Fibroblast of lung (primary cell): ENCODE measurements at regions not wholly inside any gene's neighbourhood (a gene's known extent, or its start where the extent isn't known, plus 50 kb on each side); places are given as distances from the start of the nearest gene placed in this dataset.

ENCODE experiments used
- DNase-seq, 2 donors: peaks; one replicate each; pipeline versions ENCODE4 v3.0.0 to v3.0.0-alpha.2; 2010; ENCODE audit warnings: low read depth in 2 of 2
- H2AFZ ChIP-seq: 2 replicates; pipeline ENCODE4 v1.5.1; 2012; ENCODE audit warnings: low read length, control low read depth, inconsistent platforms
- H3K27ac ChIP-seq: 2 replicates; pipeline ENCODE4 v1.5.1; 2011; ENCODE audit warnings: low read length, control low read depth; ENCODE audit not compliant: insufficient read depth
- H3K27me3 ChIP-seq: 2 replicates; pipeline ENCODE4 v1.5.1; 2011; ENCODE audit warnings: mild to moderate bottlenecking, low read length; ENCODE audit not compliant: control insufficient read depth, insufficient read depth
- H3K36me3 ChIP-seq: 2 replicates; pipeline ENCODE4 v1.5.1; 2011; ENCODE audit warnings: low read length; ENCODE audit not compliant: control insufficient read depth, insufficient read depth
- H3K4me1 ChIP-seq: 2 replicates; pipeline ENCODE4 v1.5.1; 2011; ENCODE audit warnings: low read length; ENCODE audit not compliant: control insufficient read depth, insufficient read depth; ENCODE audit errors: extremely low read depth
- H3K4me2 ChIP-seq: 2 replicates; pipeline ENCODE4 v1.5.1; 2011; ENCODE audit warnings: low read length, control low read depth; ENCODE audit not compliant: insufficient read depth; ENCODE audit errors: extremely low read depth
- H3K4me3 ChIP-seq, 4 experiments: fragments of 200-600 bp in 1 of 4; sonication (generic) in 1 of 4; replicated peaks in 1 of 4; 2 replicates each; pipeline ENCODE4 v1.5.1; 2011 to 2016; ENCODE audit warnings: low read length in 4 of 4, low read depth in 3 of 4, mild to moderate bottlenecking in 3 of 4, control low read depth in 2 of 4, inconsistent platforms in 1 of 4, mixed read lengths in 1 of 4; ENCODE audit not compliant: insufficient read depth in 1 of 4; ENCODE audit errors: control extremely low read depth in 1 of 4
- H3K79me2 ChIP-seq: 2 replicates; pipeline ENCODE4 v1.5.1; 2012; ENCODE audit warnings: mild to moderate bottlenecking, low read length, inconsistent platforms; ENCODE audit not compliant: control insufficient read depth, insufficient read depth
- H3K9ac ChIP-seq: 2 replicates; pipeline ENCODE4 v1.5.1; 2011; ENCODE audit warnings: mild to moderate bottlenecking, low read length, control low read depth; ENCODE audit not compliant: insufficient read depth
- H3K9me3 ChIP-seq: 2 replicates; pipeline ENCODE4 v1.5.1; 2012; ENCODE audit warnings: low read depth, low read length; ENCODE audit not compliant: control insufficient read depth, insufficient read depth
- H4K20me1 ChIP-seq: 2 replicates; pipeline ENCODE4 v1.5.1; 2011; ENCODE audit warnings: low read length; ENCODE audit not compliant: control insufficient read depth, insufficient read depth; ENCODE audit errors: extremely low read depth
- EZH2 ChIP-seq: IDR thresholded peaks from 2 replicates; pipeline ENCODE4 v1.5.1; 2012; ENCODE audit warnings: low read length, control low read depth, mild to moderate bottlenecking; ENCODE audit errors: missing control alignments
- TF ChIP-seq, protein P1 (sequence below), 2 donors: IDR thresholded peaks in 1 of 2; conservative IDR thresholded peaks in 1 of 2; 1 replicate in 1 of 2; 2 replicates in 1 of 2; pipeline ENCODE4 v1.5.1; 2011 to 2012; ENCODE audit warnings: low read length in 2 of 2, control low read depth in 1 of 2, inconsistent platforms in 1 of 2, low read depth in 1 of 2, mild to moderate bottlenecking in 1 of 2

DNA sequence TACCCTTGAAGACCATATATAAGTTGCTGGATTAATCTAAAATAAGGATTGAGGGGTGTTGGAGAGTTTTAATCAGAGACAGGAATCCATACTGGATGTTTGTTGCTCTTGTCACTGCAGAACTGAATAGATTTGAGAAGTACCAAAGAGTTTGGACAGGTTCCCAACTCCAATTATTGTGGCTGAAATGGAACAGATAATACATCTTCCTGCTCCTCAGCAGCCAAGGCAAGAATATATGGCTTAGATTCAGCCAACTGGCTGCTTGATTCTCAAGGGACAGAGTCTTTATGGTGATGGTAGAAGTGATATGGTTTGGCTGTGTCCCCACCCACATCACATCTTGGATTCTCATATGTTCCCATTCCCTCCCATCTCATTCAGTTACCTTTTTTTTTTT lies 97.0 kb upstream of the PDHA2 start:
- no peaks in the 10 kb centered on the region for H3K27me3 ChIP-seq
- no peaks in the 10 kb centered on the region for H3K36me3 ChIP-seq
- no peaks in the 10 kb centered on the region for H3K9me3 ChIP-seq
- no peak overlapping the region for H3K9ac ChIP-seq
- no peak overlapping the region for H2AFZ ChIP-seq
- no peaks in the 10 kb centered on the region for H4K20me1 ChIP-seq
- no peaks in the 10 kb centered on the region for H3K4me1 ChIP-seq
- DNase-seq: peak in 1 of 2 donors; percentile 25
- no peak overlapping the region for H3K4me3 ChIP-seq
- H3K4me2 ChIP-seq: no peak overlapping the region
- H3K79me2 ChIP-seq: no peaks in the 10 kb centered on the region
- H3K27ac ChIP-seq: no peak overlapping the region
- TF ChIP-seq, protein P1, sequence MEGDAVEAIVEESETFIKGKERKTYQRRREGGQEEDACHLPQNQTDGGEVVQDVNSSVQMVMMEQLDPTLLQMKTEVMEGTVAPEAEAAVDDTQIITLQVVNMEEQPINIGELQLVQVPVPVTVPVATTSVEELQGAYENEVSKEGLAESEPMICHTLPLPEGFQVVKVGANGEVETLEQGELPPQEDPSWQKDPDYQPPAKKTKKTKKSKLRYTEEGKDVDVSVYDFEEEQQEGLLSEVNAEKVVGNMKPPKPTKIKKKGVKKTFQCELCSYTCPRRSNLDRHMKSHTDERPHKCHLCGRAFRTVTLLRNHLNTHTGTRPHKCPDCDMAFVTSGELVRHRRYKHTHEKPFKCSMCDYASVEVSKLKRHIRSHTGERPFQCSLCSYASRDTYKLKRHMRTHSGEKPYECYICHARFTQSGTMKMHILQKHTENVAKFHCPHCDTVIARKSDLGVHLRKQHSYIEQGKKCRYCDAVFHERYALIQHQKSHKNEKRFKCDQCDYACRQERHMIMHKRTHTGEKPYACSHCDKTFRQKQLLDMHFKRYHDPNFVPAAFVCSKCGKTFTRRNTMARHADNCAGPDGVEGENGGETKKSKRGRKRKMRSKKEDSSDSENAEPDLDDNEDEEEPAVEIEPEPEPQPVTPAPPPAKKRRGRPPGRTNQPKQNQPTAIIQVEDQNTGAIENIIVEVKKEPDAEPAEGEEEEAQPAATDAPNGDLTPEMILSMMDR (conservative IDR thresholded peaks at IDR 0.05 in 1 of 2, IDR thresholded peaks at IDR 0.05 in 1 of 2; ENCODE audit: low read depth in 1 of 2, low read length in 2 of 2): no peak
- no peak for TF ChIP-seq EZH2

DNA sequence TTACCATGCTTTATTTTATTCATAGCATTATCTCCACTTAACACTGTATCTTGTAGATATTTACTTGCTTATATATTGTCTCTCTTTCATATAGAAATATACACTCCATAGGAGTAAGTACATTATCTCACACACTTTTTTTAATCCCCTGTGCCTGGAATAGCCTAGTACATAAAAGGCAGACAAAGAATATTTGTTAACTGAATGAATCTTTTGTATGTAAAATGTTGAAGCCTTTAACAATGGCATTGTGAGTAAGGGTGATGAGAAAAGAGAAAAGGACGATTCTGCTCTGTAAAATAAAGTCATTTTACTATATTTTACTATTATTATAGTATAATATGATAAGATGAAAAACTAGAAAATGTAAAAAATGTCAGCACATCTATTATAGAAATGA lies 97.7 kb upstream of the PDHA2 start:
- H2AFZ ChIP-seq: no peak overlapping the region
- H3K27me3 ChIP-seq: no peaks in the 10 kb centered on the region
- H3K9me3 ChIP-seq: no peaks in the 10 kb centered on the region
- H3K36me3 ChIP-seq: no peaks in the 10 kb centered on the region
- no peak overlapping the region for H3K27ac ChIP-seq
- no peak overlapping the region for H3K4me3 ChIP-seq
- no peak for TF ChIP-seq EZH2
- TF ChIP-seq, protein P1 (conservative IDR thresholded peaks at IDR 0.05 in 1 of 2, IDR thresholded peaks at IDR 0.05 in 1 of 2; ENCODE audit: low read depth in 1 of 2, low read length in 2 of 2): no peak
- no peaks in the 10 kb centered on the region for H3K4me1 ChIP-seq
- no peaks in the 10 kb centered on the region for H4K20me1 ChIP-seq
- no peak overlapping the region for H3K9ac ChIP-seq
- DNase-seq: no peak
- no peaks in the 10 kb centered on the region for H3K79me2 ChIP-seq
- H3K4me2 ChIP-seq: no peak overlapping the region

- Histone ChIP-seq H3K27me3 (no peaks in the 10 kb centered on the region), H2AFZ (no peak overlapping the region), H3K9me3 (no peaks in the 10 kb centered on the region), H4K20me1 (no peaks in the 10 kb centered on the region), H3K27ac (no peak overlapping the region), H3K4me2 (no peak overlapping the region), H3K79me2 (no peaks in the 10 kb centered on the region), H3K4me3 (no peak overlapping the region), H3K4me1 (no peaks in the 10 kb centered on the region), H3K9ac (no peak overlapping the region), H3K36me3 (no peaks in the 10 kb centered on the region)
- no peak for TF ChIP-seq EZH2
- TF ChIP-seq, protein P1 (conservative IDR thresholded peaks at IDR 0.05 in 1 of 2, IDR thresholded peaks at IDR 0.05 in 1 of 2; ENCODE audit: low read depth in 1 of 2, low read length in 2 of 2): no peak
- DNase-seq: peak; percentile 5 to 83
Observed at GRCh38 chr4:95732061-95732460, 107.8 kb upstream of the PDHA2 start.
